GM18519 (cell line): ENCODE measurements at regions not wholly inside any gene's neighbourhood (a gene's known extent, or its start where the extent isn't known, plus 50 kb on each side); places are given as distances from the start of the nearest gene placed in this dataset.
"Not testable (repeated sequence)": the region's sequence is repeated elsewhere in the genome, so short reads cannot be mapped to it uniquely, and the experiment has no call there.

Experiments
- ATAC-seq: cut with Tn5 transposase; IDR thresholded peaks from one replicate; pipeline ENCODE4 v1.9.1; 2021; ENCODE audit warnings: mild to moderate bottlenecking, moderate library complexity; ENCODE audit not compliant: unreplicated experiment, low FRiP score

DNA sequence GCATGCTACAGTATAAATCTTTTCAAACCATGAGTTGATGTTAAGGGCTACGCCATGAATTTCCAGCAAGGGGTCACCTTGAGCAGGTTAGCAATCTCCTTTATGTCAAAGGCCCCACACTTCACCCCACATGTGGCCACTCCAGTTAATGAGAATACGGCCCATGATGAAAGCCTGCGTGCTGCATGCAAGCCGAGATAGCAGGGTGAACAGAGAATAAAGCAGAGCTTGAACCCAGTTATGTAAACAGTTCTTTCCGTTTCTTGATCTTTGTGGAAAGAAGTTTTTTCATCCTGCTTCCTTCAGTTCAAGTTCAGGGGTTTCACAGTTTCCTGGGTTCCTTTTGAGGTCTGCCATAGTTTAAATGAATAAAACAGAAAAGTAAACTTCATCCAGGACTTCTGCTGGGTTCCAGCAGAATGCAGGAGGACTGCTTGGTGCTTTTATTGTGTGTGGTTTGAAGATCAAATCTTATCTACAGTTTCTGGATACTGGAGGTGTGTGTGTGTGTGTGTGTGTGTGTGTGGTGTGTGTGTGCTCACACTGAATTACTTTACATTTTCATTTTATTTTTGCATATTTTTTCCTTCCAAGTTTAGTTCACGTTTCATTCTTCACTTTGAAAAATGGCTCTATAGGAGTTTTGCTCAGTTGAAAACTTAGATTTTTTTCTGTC is 87.1 kb downstream of the HMHB1 start:
- ATAC-seq: no peak

GRCh38 chr5:143908959-143909358 is 97.0 kb downstream of the HMHB1 start:
- no peak for ATAC-seq

DNA sequence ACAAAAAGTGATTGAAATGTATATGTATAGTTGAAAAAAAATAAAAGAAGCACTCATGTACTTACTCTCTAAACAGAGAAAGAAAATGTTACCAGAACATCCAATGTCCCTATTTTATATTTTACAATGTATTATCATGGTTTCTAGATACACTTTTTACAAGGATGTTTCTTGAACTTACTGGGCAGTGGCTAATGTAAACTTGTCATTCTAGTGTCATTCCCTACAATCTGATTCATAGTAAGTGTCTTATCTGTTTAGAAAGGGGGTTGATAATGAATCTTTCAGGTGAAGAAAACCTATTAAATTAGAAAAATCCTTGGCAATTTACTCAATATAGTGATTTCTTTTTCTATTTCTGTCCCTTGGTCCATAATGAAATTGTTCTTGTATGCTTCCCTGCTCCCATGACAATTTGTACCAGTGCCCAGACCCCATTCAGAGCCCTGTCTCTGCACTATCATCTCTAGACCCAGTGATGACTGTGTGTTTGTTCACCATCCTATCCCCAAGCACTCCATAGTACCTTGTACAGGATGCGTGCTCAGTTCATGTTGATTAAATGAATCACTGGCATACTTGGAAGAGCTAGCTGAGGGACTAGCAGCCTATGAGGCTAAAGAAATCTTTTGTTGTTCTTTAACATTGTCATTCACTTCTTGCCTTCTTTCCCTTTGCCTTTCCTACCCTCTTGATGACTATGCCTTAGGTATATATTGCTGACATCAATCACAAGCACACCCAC is 101.2 kb downstream of the HMHB1 start:
- ATAC-seq: no peak

GRCh38 chr5:143914756-143915155 is 102.8 kb downstream of the HMHB1 start:
- ATAC-seq: no peak

- ATAC-seq: no peak
These were observed 104.5 kb downstream of the HMHB1 start for GRCh38 chr5:143916451-143916850.

- no peak for ATAC-seq
These were observed 107.0 kb downstream of the HMHB1 start for GRCh38 chr5:143918961-143919360.

DNA sequence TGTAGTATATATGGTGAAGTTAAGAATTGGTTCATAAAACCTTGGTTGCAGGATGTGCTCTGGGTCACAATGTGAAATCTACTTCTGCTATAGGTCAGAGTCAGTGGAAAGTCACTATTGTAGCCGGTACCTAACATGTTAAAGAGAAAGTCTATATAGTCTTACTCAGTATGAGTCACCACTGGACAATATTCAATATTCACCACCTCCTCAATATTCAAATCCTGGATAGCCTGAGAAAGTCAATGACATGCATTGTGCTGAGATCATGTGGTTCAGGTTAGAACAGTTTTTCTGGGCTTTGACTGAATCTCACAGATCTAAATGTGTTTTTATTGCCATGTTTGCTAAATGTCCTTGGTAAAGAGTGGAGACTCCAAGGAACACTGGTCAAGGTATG is 108.8 kb downstream of the HMHB1 start:
- no peak for ATAC-seq

- no peak for ATAC-seq
These were observed 109.8 kb downstream of the HMHB1 start for GRCh38 chr5:143921525-143922311.

DNA sequence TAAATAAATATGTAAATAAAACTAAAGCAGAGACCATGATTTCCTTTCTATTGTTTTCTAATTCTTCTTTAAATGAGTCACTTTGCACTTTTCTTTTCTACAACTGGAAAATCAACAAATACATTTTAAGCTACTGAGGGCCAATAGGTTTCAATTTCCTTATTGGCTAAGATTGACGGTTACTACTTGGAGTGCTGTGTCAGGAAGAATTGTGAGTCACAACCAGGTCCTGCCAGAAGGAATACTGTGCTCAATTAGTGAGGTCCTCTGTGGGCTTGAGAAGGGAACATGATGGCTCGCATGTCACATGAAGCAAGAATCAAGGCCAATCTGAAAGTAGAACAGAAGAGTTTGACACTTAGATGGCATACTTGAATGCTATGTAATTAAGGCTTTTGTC is 110.8 kb downstream of the HMHB1 start:
- ATAC-seq: no peak

- peak; percentile 85 for ATAC-seq
These were observed 111.8 kb downstream of the HMHB1 start for GRCh38 chr5:143923634-143924266.

DNA sequence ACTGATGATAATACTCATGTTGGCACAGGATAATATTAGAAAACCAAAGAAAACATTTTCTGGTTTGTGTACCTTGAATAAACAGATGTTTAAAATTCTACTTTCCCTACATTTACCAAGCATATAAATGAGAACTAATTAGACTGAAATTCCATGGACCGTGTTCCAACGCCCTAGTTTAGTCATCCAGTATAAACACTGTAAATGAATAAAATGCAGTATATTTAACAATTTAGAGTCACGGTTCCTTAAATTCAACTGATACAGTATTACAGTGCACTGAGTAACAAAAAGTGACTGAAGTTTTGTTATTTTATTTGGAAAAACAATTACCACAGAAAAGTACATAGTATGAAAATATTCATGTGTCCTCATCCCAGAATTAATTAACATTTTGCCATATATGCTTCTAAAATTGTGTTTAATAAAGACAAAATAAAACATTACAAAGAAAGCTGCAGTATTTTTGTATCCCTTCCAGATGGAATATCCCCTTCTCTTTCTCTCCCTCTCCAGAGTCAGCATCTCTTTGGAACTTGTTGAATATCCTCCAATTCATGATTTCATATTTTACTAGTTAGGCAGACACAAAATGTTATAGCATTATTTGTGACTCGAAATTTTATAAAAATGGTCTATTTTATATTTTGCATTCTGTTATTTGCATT is 112.5 kb downstream of the HMHB1 start:
- ATAC-seq: no peak

DNA sequence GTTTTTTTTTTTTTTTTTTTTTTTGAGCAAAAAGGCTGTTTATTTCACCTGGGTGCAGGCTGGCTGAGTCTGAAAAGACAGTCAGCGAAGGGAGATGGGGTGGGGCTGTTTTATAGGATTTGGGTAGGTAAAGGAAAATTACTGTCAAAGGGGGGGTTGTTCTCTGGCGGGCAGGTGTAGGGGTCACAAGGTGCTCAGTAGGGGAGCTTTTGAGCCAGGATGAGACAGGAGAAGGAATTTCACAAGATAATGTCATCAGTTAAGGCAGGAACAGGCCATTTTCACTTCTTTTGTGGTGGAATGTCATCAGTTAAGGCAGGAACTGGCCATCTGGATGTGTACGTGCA is 113.0 kb downstream of the HMHB1 start:
- ATAC-seq: not testable (repeated sequence)

GRCh38 chr5:143929486-143929885 is 117.5 kb downstream of the HMHB1 start:
- no peak for ATAC-seq

- no peak for ATAC-seq
These were observed 118.6 kb downstream of the HMHB1 start for GRCh38 chr5:143930561-143930960.

- ATAC-seq: no peak
These were observed 119.5 kb downstream of the HMHB1 start for GRCh38 chr5:143931476-143931875.

GRCh38 chr5:143931986-143932385 is 120.0 kb downstream of the HMHB1 start:
- ATAC-seq: no peak

- ATAC-seq: no peak
These were observed 120.6 kb downstream of the HMHB1 start for GRCh38 chr5:143932584-143932983.

DNA sequence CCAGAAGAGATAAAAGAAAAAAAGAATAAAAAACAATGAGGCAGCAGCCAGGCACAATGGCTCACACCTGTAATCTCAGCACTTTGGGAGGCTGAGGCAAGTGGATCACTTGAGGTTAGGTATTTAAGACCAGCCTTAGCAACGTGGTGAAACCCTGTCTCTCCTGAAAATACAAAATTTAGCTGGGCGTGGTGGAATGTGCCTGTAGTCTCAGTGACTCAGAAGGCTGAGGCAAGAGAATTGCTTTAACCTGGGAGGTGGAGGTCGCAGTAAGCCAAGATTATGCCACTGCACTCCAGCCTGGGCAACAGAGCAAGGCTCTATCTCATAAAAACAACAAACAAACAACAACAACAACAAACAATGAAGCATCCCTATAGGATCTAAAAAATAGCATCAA is 121.5 kb downstream of the HMHB1 start:
- ATAC-seq: no peak

DNA sequence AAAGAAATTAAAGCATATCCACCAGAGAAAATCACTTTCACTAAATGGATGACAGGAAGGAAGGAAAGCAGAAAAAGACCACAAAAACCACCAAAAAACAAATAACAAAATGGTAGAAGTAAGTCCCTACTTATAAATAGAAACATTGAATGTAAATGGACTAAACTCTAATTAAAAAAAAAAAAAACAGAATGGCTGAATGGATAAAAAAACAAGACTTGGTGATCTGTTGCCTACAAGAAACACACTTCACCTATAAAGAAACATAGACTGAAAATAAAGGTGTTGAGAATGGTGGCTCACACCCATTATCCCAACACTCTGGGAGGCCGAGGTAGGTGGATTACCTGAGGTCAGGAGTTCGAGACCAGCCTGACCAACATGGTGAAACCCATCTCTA is 122.9 kb downstream of the HMHB1 start:
- ATAC-seq: no peak

DNA sequence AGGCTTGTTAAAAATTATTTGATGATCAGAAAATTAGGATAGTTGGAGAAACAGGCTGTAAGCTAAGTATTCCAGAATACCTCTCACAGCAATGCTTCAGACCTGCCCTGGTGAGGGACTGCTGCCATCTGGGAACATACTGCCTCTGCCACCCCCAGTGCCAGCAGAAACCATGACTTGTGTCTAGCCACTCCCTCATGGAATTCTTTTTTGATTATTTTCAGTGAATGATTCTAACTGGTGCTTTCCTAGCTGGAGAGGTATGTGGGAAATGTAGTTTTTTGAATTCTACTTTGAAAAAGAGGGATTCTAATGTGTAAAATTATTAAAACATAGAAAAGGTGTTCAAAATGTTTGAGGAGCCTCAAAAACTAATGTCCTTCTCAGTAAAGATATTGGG is 126.3 kb downstream of the HMHB1 start:
- no peak for ATAC-seq

GRCh38 chr5:143946837-143947236 is 134.9 kb downstream of the HMHB1 start:
- ATAC-seq: no peak
